Heart left ventricle (tissue), 16 donors: ENCODE measurements at regions not wholly inside any gene's neighbourhood (a gene's known extent, or its start where the extent isn't known, plus 50 kb on each side); places are given as distances from the start of the nearest gene placed in this dataset.

Source experiments
- ATAC-seq, 4 donors: fragments of 200-7000 bp; cut with Tn5 transposase; one replicate each; pipeline ENCODE4 v1.9.1; 2020 to 2022; ENCODE audit warnings: moderate library complexity in 4 of 4, mild to moderate bottlenecking in 3 of 4, moderate number of reproducible peaks in 1 of 4
- DNase-seq, 5 donors: peaks; one replicate each; pipeline ENCODE4 v3.0.0-alpha.2; 2020
- H3K27ac ChIP-seq, 12 donors: fragments of 200-600 bp; sonication (generic) in 4 of 12; one replicate each; pipeline versions ENCODE4 v1.5.0 to v1.8.0; 2016 to 2022; ENCODE audit warnings: mild to moderate bottlenecking in 2 of 12
- H3K27me3 ChIP-seq, 9 donors: fragments of 200-600 bp; sonication (generic) in 2 of 9; one replicate each; pipeline versions ENCODE4 v1.5.1 to v1.8.0; 2016 to 2022; ENCODE audit warnings: mild to moderate bottlenecking in 3 of 9
- H3K36me3 ChIP-seq, 9 donors: fragments of 200-600 bp; sonication (generic) in 2 of 9; one replicate each; pipeline versions ENCODE4 v1.5.0 to v1.8.0; 2018 to 2022; ENCODE audit warnings: mild to moderate bottlenecking in 2 of 9
- H3K4me1 ChIP-seq, 12 donors: fragments of 200-600 bp; sonication (generic) in 4 of 12; one replicate each; pipeline versions ENCODE4 v1.5.0 to v1.8.0; 2016 to 2022; ENCODE audit warnings: mild to moderate bottlenecking in 3 of 12
- H3K4me3 ChIP-seq, 12 donors: fragments of 200-600 bp; sonication (generic) in 4 of 12; one replicate each; pipeline versions ENCODE4 v1.5.0 to v1.8.0; 2017 to 2022; ENCODE audit warnings: mild to moderate bottlenecking in 9 of 12, moderate library complexity in 4 of 12
- H3K9me3 ChIP-seq, 12 donors: fragments of 200-600 bp; sonication (generic) in 4 of 12; one replicate each; pipeline versions ENCODE4 v1.5.0 to v1.8.0; 2016 to 2022; ENCODE audit warnings: mild to moderate bottlenecking in 1 of 12
- CTCF ChIP-seq, 12 donors: fragments of 200-600 bp; sonication (generic) in 4 of 12; IDR thresholded peaks; one replicate each; pipeline versions ENCODE4 v1.5.0 to v1.8.0; 2018 to 2022; ENCODE audit warnings: antibody characterized with exemption in 12 of 12, mild to moderate bottlenecking in 5 of 12
- POLR2A ChIP-seq, 2 donors: fragments of 450-650 bp; IDR thresholded peaks; one replicate each; pipeline ENCODE4 v1.6.1; 2017; ENCODE audit warnings: antibody characterized with exemption in 2 of 2, mild to moderate bottlenecking in 2 of 2, moderate library complexity in 2 of 2
- WGBS, 4 donors: extraction: QIAGEN DNeasy Blood & Tissue Kit in 2 of 4; methylation state at CpG; one replicate each; pipeline versions ENCODE4 v1.1.5 to v1.1.7; 2013 to 2018; 5-methylcytosine and 5-hydroxymethylcytosine counted together
- intact Hi-C, 10 donors: fragments of 100-400 bp; cut with DNase I; formaldehyde crosslinking; loops; one replicate each; pipeline versions ENCODE4 v1.11.1 to v1.14.2; 2022
- donor health status: ischemic (EF 13 %, LVEDD 7.1; RV severe dilation, severe dysfunction).
- donor health status: healthy with polysubstance abuse.
- donor health status: DM: no; HTN: yes; CAD: no.
- donor health status: DM: no; HTN: no; CAD: no.
- donor health status: ischemic (EF 25% LVEDD 6.9; RV normal size, moderate dysfunction).
- donor health status: ischemic (EF 25% LVEDD 5.7; RV mildly dilated, moderate dysfunction).
- donor health status: healthy.
- donor health status: DM: yes; HTN: yes; CAD: no.
- donor health status: ischemic (EF 35%, LVEDD 5.7; RV mildly dilated, moderate dysfunction).
- donor health status: nonischemic (EF 11% LVEDD 7.7; RV severe dilation, severe dysfunction).
- donor health status: DM: yes; HTN: yes; CAD: no.
- donor health status: PGD.
- donor health status: ischemic (EF 29% LVEDD 5.4; RV normal size, mild dysfunction).
- donor health status: nonischemic (EF 23%, LVEDD 6.1; RV moderate dilation, normal function).

- no peak overlapping the region for H3K4me3 ChIP-seq
- no peak for TF ChIP-seq CTCF (IDR thresholded peaks at IDR 0.05)
- TF ChIP-seq POLR2A (IDR thresholded peaks at IDR 0.05) = no peak
- intact Hi-C loops = loop anchor here in 1 of 10 donors (10.0 kb wide), 1 partner anchor 51 kb away; no protein-coding TSS in a partner anchor
- no peak overlapping the region for H3K27ac ChIP-seq
- ATAC-seq (no peak), DNase-seq (no peak)
- no peaks in the 10 kb centered on the region for H3K27me3 ChIP-seq
- WGBS, 4 donors = 70 to 80% (median 73%) methylated on average over 4 of the region's 4 CpGs
- no peaks in the 10 kb centered on the region for H3K9me3 ChIP-seq
- no peaks in the 10 kb centered on the region for H3K36me3 ChIP-seq
- H3K4me1 ChIP-seq = no peaks in the 10 kb centered on the region
Observed at GRCh38 chr18:33805592-33805991, 227.6 kb downstream of the ASXL3 start.

DNA sequence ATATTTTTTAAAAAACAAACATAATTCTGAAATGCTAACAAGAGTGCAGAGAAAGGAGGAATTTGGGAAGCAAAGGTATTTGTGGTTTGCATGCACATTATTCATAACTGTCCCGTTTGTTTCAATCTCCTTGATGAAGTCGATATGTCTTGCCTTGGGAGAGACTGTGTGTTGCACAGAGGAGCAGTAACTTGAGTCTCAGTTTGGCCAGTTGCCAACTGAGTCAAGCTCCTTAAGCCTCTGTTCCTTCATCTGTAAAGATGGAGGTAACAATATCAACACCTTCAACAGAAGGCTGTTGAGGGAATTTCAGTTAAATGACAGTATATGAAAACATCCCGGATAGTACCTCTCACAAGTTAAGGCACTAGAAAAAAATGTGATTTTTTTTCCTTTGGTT is 226.2 kb downstream of the ASXL3 start:
- Histone ChIP-seq H3K36me3 (no peaks in the 10 kb centered on the region), H3K4me1 (no peaks in the 10 kb centered on the region), H3K27me3 (no peaks in the 10 kb centered on the region), H3K9me3 (no peaks in the 10 kb centered on the region), H3K27ac (no peak overlapping the region), H3K4me3 (no peak overlapping the region)
- DNase-seq (no peak), ATAC-seq (no peak)
- intact Hi-C loops = loop anchor here in 1 of 10 donors (10.0 kb wide), 1 partner anchor 49 kb away; no protein-coding TSS in a partner anchor
- no peak for TF ChIP-seq POLR2A (IDR thresholded peaks at IDR 0.05)
- TF ChIP-seq CTCF (IDR thresholded peaks at IDR 0.05) = no peak
- 59 to 64% (median 61%) methylated on average over 3 of the region's 3 CpGs for WGBS, 4 donors

DNA sequence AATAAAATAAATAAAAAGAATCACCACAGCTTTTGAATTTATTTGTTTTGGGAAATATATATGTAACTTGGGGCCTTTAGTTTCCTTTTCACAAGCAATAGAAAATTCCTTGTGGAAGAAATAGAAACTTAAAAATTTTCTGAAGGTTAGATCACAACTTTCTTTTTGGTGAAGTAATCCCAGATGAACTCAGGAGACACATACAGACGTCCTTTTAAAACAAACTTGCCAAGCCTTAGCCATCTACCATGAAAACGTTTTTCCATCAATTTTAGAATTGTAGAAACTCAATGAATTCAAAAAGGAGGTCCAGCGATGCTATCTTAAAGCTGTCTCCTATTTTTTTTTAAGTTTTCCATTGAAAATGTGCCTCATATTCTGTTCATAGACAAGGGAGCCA is 225.6 kb downstream of the ASXL3 start:
- intact Hi-C loops = loop anchor here in 1 of 10 donors (10.0 kb wide), 1 partner anchor 49 kb away; no protein-coding TSS in a partner anchor
- Histone ChIP-seq H3K36me3 (no peaks in the 10 kb centered on the region), H3K4me3 (no peak overlapping the region), H3K9me3 (no peaks in the 10 kb centered on the region), H3K27me3 (no peaks in the 10 kb centered on the region), H3K27ac (no peak overlapping the region), H3K4me1 (no peaks in the 10 kb centered on the region)
- no peak for DNase-seq
- TF ChIP-seq POLR2A (IDR thresholded peaks at IDR 0.05) (no peak), CTCF (IDR thresholded peaks at IDR 0.05) (no peak)
- no peak for ATAC-seq
- 40 to 52% (median 43%) methylated on average over 3 of the region's 3 CpGs for WGBS, 4 donors

DNA sequence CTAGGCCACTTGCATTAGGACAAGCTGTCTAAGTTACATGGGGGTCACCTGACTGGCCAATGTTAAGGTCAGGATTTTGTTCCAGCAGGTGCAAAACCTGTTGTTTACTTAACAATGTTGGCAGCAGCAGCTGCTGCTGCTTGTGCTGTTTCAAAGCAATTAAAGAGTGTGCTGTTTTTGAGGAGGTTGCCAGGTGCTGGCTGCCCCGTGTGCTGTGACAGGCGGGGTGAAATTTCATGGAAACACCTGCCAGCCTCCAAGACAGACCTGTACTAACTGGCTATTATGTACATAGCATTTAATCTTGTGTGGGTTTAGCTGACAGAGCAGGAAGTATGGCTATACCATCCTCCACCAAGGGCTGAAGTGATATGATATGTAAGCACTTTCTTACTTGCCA is 224.9 kb downstream of the ASXL3 start:
- TF ChIP-seq CTCF (IDR thresholded peaks at IDR 0.05) (no peak), POLR2A (IDR thresholded peaks at IDR 0.05) (no peak)
- no peak overlapping the region for H3K4me3 ChIP-seq
- WGBS, 4 donors = 63 to 77% (median 67%) methylated on average over 2 of the region's 2 CpGs
- no peaks in the 10 kb centered on the region for H3K4me1 ChIP-seq
- no peaks in the 10 kb centered on the region for H3K9me3 ChIP-seq
- no peak overlapping the region for H3K27ac ChIP-seq
- intact Hi-C loops = loop anchor here in 1 of 10 donors (10.0 kb wide), 1 partner anchor 48 kb away; no protein-coding TSS in a partner anchor
- DNase-seq (no peak), ATAC-seq (no peak)
- no peaks in the 10 kb centered on the region for H3K27me3 ChIP-seq
- H3K36me3 ChIP-seq = no peaks in the 10 kb centered on the region
